Mesodermal cell (in vitro differentiated cells): ENCODE measurements at regions not wholly inside any gene's neighbourhood (a gene's known extent, or its start where the extent isn't known, plus 50 kb on each side); places are given as distances from the start of the nearest gene placed in this dataset.

ENCODE experiments used
- H3K27ac ChIP-seq: 2 replicates; pipeline ENCODE4 v1.7.0; 2013; ENCODE audit warnings: mild to moderate bottlenecking, low read depth, low read length, moderate library complexity; ENCODE audit not compliant: severe bottlenecking
- H3K36me3 ChIP-seq: 2 replicates; pipeline ENCODE4 v1.7.1; 2013; ENCODE audit warnings: mild to moderate bottlenecking, low read length, moderate library complexity; ENCODE audit not compliant: control insufficient read depth, insufficient read depth
- H3K4me1 ChIP-seq: one replicate; pipeline ENCODE4 v1.7.1; 2013; ENCODE audit warnings: mild to moderate bottlenecking, low read length; ENCODE audit not compliant: insufficient read depth, control insufficient read depth, poor library complexity, severe bottlenecking
- H3K4me3 ChIP-seq: 2 replicates; pipeline ENCODE4 v1.7.0; 2013; ENCODE audit warnings: low read length, control low read depth, mild to moderate bottlenecking; ENCODE audit not compliant: insufficient read depth, poor library complexity, severe bottlenecking; ENCODE audit errors: extremely low read depth
- H3K9me3 ChIP-seq: 2 replicates; pipeline ENCODE4 v1.7.1; 2013; ENCODE audit warnings: mild to moderate bottlenecking, low read length, moderate library complexity; ENCODE audit not compliant: control insufficient read depth
- WGBS, 2 experiments: methylation state at CpG; one replicate each; pipeline ENCODE4 v1.1.5; 2013; ENCODE audit warnings: missing lambda C conversion rate in 2 of 2; ENCODE audit not compliant: insufficient coverage in 2 of 2; 5-methylcytosine and 5-hydroxymethylcytosine counted together

DNA sequence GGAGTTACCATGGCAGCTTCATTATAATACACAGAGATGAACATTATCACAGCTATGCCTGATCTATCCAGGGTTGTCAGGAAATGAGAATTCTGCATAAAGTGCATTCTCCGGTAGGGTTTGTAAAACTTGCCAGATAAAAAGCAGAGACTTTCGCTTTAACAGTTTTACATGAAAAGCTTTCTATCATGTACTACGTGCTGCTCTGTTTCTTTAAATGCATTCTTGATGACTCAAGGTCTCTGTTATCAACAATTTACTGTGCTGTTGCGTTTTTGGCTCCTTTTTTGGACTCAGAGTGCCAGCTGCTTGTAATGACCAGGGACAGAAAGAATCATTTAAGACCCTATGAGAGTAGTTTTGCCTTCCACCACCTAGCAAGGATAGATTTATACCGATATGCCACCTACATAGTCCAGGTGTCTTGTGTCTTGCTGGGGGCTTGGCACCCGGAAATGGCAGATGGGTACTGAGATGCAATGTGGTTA lies 371.2 kb downstream of the BTG1 start:
- no peaks in the 10 kb centered on the region for H3K9me3 ChIP-seq
- H3K4me3 ChIP-seq = no peak overlapping the region
- 64% methylated on average over 4 of the region's 6 CpGs; no CpG with 5 or more reads in 1 of the 2 experiments for WGBS, 2 experiments
- no peaks in the 10 kb centered on the region for H3K36me3 ChIP-seq
- peaks cover 33% of the 10 kb centered on the region for H3K4me1 ChIP-seq
- peak overlapping the region; percentile 60 for H3K27ac ChIP-seq

DNA sequence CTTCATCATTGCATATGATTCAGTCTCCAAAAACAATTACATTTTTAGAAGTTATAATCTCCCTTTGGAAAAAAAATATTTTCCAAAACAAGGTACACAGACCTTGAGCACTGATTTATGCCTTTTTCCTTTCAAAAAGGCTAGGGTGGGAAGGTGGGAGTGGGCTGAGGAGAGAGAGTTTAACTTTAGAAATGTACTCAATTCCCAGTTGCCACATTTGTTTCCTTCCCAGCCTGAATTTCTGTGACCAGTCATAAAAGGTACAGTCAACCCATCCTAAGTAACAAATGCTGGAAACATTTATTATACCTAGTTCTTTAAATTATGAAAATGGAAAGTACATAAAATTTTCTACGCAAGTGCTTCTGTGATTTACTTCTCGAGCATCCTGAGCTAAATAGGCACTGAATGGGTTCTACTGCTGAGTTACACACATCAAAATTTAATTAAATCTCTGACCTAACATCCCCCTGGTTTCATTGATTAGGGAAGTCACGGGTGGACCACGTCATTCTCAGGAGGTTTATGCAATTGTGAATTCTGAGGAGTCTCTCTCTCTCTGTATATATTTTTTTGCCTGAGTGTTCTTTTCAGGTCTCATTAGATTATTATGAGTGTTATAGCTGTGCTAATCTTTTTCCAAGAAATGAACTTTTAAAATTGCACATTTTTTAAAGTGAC lies 371.8 kb downstream of the BTG1 start:
- Histone ChIP-seq H3K9me3 (no peaks in the 10 kb centered on the region), H3K4me3 (no peak overlapping the region), H3K27ac (peak overlapping the region; percentile 60), H3K36me3 (no peaks in the 10 kb centered on the region), H3K4me1 (peaks cover 28% of the 10 kb centered on the region)
- whole genome bisulfite sequencing, 2 experiments = 89% methylated on average over 3 of the region's 4 CpGs; no CpG with 5 or more reads in 1 of the 2 experiments

DNA sequence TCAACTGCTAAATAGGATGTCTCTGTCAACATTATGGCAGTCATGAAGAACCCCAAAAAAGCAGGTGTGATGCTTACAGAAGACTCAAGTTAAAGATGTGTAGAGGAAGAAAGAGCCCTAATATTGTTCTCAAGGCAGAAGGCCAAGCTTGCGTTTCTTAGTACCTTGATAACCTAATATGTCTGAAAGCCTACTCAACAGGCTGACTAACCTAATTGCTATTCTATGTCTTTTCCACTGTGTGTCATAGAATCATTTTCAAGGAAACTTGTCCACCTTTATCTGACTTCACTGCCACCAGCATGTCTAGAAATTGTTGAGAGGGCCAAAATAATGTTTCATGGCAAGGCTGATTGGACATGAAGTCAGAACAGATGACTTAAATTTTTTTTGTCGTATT lies 373.2 kb downstream of the BTG1 start:
- peaks cover 17% of the 10 kb centered on the region for H3K4me1 ChIP-seq
- no peaks in the 10 kb centered on the region for H3K36me3 ChIP-seq
- H3K4me3 ChIP-seq = no peak overlapping the region
- no peak overlapping the region for H3K27ac ChIP-seq
- WGBS, 2 experiments = 83% methylated on average over 1 of the region's 2 CpGs; no CpG with 5 or more reads in 1 of the 2 experiments
- H3K9me3 ChIP-seq = no peaks in the 10 kb centered on the region

DNA sequence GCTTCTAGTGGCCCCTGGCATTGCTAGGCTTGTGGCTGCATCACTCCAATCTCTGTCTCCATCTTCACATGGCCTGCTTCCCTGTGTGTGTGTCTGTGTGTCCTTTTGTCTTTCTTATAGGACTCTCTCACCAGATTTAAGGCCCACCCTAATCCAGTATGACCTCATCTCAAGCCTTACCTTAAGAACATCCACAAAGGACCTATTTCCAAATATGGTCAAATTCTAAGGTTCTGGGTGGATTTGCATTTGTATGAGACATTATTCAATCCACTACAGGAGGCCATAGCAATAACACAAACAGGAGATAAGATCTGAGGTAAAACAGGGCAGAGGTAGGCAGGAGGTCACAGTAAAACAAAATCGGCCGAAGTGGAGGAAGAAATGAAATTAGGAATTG lies 375.9 kb downstream of the BTG1 start:
- no peak overlapping the region for H3K27ac ChIP-seq
- no peak overlapping the region for H3K4me3 ChIP-seq
- WGBS, 2 experiments = 81 to 100% methylated on average over 2 of the region's 2 CpGs
- no peaks in the 10 kb centered on the region for H3K9me3 ChIP-seq
- peaks cover 15% of the 10 kb centered on the region for H3K4me1 ChIP-seq
- no peaks in the 10 kb centered on the region for H3K36me3 ChIP-seq

DNA sequence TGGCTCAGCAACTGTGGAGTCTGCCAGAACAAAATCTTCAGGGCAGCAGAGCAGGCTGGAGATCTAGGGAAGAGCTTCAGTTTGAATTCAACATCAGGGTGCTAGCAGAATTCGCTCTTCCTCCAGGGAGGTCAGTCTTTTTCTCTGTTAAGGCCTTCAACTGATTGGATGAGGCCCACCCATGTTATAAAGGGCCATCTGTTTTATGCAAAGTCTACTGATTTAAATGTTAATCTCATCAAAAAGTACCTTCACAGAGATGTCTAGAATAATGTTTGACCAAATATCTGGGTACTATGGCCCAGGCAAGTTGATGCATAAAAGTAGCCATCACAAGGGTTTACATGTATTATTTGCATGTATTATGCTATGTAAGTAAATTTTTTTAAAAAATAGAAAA lies 378.4 kb downstream of the BTG1 start:
- Histone ChIP-seq H3K36me3 (no peaks in the 10 kb centered on the region), H3K27ac (no peak overlapping the region), H3K4me1 (no peaks in the 10 kb centered on the region), H3K4me3 (no peak overlapping the region), H3K9me3 (no peaks in the 10 kb centered on the region)
- 50 to 57% methylated on average over 1 of the region's 1 CpG for WGBS, 2 experiments

DNA sequence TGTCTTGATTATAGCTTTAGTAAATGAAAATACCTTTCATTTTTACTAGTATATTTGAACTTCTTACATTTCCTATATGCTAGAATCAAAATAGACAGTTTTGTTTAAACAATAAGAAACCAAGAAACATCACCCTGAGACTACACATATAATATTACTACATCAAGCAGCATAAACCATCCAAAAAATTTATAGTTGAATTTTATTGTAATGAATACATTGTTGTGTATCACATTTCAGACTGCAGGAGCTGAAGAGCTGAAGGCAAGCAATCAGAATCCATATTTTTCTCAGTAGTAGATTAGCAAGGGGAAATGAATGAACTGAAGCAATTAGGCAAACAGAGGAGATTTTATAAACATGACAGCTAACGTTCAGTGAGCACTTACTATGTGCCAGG lies 379.2 kb downstream of the BTG1 start:
- Histone ChIP-seq H3K4me1 (no peaks in the 10 kb centered on the region), H3K4me3 (no peak overlapping the region), H3K9me3 (no peaks in the 10 kb centered on the region), H3K27ac (no peak overlapping the region), H3K36me3 (no peaks in the 10 kb centered on the region)
- 86 to 100% methylated on average over 1 of the region's 1 CpG for WGBS, 2 experiments

DNA sequence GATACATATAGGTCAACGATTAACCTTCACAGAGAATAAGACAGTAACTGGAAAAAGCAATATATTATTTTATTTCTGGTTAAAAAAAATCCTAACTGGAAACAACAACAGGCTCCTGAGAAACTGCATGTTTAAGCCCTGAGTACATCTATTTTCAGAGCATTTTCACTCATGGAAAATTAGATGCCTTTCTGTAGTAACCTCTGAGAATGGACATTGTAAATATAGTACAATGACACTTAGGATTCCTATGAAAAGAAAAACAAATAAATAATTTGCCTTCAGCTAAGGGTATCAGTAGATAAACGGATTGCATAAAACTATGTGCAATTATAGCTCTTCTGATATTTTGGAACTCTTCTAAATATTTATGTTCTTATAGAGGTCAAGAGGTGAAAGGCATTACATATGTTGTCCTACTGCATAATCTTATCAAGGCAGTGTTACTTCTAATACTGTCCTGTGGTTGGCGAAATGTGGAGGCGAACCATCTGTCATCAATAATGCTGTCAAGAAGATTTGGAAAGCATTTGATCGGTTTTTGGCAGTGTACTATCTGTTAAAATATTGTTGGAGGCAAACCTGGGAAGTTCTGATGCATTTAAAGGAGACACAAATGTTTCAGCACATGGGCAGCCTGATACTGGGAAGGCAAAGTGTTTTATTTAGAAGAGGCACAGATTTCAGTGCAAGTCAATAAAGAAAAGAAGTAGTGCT lies 381.8 kb downstream of the BTG1 start:
- 96 to 100% methylated on average over 3 of the region's 5 CpGs for WGBS, 2 experiments
- no peaks in the 10 kb centered on the region for H3K36me3 ChIP-seq
- no peaks in the 10 kb centered on the region for H3K9me3 ChIP-seq
- no peaks in the 10 kb centered on the region for H3K4me1 ChIP-seq
- no peak overlapping the region for H3K4me3 ChIP-seq
- H3K27ac ChIP-seq = no peak overlapping the region

DNA sequence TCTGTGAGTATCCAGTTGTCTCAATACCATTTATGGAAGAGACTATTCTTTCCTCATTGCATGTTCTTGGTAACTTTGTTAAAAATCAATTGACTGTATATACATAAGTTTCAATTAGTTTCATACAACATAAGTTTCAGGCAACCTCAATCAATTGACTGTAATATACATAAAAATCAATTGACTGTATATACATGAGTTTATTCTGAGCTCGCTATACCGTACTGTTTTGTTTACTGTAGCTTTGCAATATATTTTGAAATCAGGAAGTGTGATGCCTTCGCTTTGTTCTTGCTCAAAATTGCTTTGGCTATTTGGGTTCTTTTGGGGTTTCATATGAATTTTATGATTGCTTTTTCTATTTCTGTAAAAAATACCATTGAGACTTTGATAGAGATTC lies 392.0 kb downstream of the BTG1 start:
- Histone ChIP-seq H3K9me3 (peaks cover 12% of the 10 kb centered on the region), H3K4me3 (no peak overlapping the region), H3K36me3 (no peaks in the 10 kb centered on the region), H3K27ac (no peak overlapping the region), H3K4me1 (no peaks in the 10 kb centered on the region)
- WGBS, 2 experiments = 100% methylated on average over 1 of the region's 3 CpGs; no CpG with 5 or more reads in 1 of the 2 experiments

DNA sequence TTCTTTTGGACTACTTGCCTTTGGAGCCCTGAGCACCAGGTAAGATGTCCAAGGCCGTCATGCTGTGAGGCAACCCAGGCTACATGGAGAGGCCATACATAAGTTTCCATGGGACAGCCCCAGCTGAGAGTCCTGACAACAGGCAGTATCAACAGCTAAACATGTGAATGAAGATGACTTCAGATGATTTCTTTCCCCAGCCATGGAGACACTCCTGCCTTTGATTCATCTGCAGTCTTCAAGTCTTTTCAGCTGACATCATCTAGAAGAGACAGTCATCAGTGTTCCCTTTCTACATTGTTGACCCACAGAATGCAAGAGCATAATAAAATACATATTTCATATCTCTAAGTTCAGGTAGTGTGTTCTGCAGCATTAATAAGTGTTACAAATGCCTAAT lies 398.7 kb downstream of the BTG1 start:
- H3K36me3 ChIP-seq = no peaks in the 10 kb centered on the region
- no peak overlapping the region for H3K27ac ChIP-seq
- H3K9me3 ChIP-seq = no peaks in the 10 kb centered on the region
- no peaks in the 10 kb centered on the region for H3K4me1 ChIP-seq
- H3K4me3 ChIP-seq = no peak overlapping the region
- 78 to 89% methylated on average over 1 of the region's 1 CpG for WGBS, 2 experiments

DNA sequence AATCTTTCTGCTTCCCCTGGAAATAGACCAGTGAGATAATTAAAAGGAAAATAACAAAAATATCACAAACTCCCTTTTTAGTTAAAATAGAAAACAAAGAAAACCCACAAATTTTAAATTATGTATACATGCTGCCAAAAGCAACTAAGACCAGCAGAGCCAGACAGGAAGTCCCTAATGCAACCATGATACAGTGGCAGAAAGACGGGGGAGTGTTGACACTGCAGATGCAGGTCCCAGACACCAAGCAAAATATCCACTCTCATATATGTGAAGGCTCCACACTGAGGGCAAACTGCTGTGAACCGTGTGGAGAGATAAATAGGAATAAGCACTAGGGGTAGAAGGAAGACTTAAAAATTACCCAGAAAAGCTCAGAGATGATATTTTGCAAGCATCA lies 401.0 kb downstream of the BTG1 start:
- 80% methylated on average over 1 of the region's 2 CpGs; no CpG with 5 or more reads in 1 of the 2 experiments for WGBS, 2 experiments
- Histone ChIP-seq H3K4me1 (no peaks in the 10 kb centered on the region), H3K4me3 (no peak overlapping the region), H3K36me3 (no peaks in the 10 kb centered on the region), H3K27ac (no peak overlapping the region), H3K9me3 (no peaks in the 10 kb centered on the region)
